ENCODE measurements at regions not wholly inside any gene's neighbourhood (a gene's known extent, or its start where the extent isn't known, plus 50 kb on each side); places are given as distances from the start of the nearest gene placed in this dataset.

DNA sequence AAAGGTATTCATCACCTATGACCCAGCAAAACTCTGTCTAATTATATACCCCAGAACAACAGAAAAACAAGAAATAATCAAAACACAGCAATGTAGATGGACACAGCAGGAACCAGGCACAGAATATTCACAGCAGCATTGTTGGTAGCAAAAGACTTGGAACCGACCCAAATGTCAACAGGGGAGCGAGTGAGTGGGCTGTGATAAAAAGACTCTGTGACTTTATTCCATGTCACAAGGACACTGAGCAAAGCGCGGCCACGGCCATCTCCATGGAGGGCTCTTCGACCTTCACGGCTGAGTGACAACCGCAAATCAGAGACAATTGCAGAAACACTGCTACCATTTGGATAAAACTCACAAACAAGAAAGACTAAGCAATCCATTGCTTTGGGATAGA lies 1373.1 kb downstream of the TBC1D22A start:
- no peaks in the 10 kb centered on the region for H3K36me3 ChIP-seq (ENCODE audit: control insufficient read depth, insufficient read depth, low read length)
- ChIA-PET POLR2A (ENCODE audit: unreplicated experiment) (no interaction called here), CTCF (no interaction called here)
- H2BK20ac ChIP-seq (ENCODE audit: low read depth, low read length) = no peak overlapping the region
- no peak overlapping the region for H4K5ac ChIP-seq (ENCODE audit: low read depth, low read length)
- in situ Hi-C loops (cut with MboI; ENCODE audit: low sequenced_read_pairs) (no loop called here), intact Hi-C loops (cut with micrococcal nuclease) (no loop called here), dilution Hi-C loops (cut with HindIII; ENCODE audit: low sequenced_read_pairs, unreplicated experiment) (no loop called here)
- no peak overlapping the region for H4K91ac ChIP-seq (ENCODE audit: insufficient read depth, low read depth, low read length)
- H2BK120ac ChIP-seq (ENCODE audit: low read depth, low read length) = no peak overlapping the region
- no peak for DNase-seq
- H2AK5ac ChIP-seq (ENCODE audit: low read depth, low read length) = no peak overlapping the region
- H3K23ac ChIP-seq (ENCODE audit: low read depth, low read length) = no peak overlapping the region
- H2BK15ac ChIP-seq (ENCODE audit: low read depth, low read length) = no peak overlapping the region
- no peak for ATAC-seq (ENCODE audit: low read depth)
- no peak overlapping the region for H4K8ac ChIP-seq (ENCODE audit: low read depth in 2 of 2, low read length in 2 of 2)
- no peak overlapping the region for H2BK5ac ChIP-seq (ENCODE audit: low read depth, low read length, poor library complexity, severe bottlenecking)
- no TSS peak for BruUV-seq (replicated peaks)
- H3K56ac ChIP-seq (ENCODE audit: extremely low read depth, insufficient read depth, low read length) = no peak overlapping the region
- no peak overlapping the region for H2AFZ ChIP-seq (replicated peaks; ENCODE audit: low read length, poor library complexity)
- H4K20me1 ChIP-seq (ENCODE audit: insufficient read depth, low read length) = no peaks in the 10 kb centered on the region
- H3K27me3 ChIP-seq (ENCODE audit: control insufficient read depth, insufficient read depth, low read length) = no peaks in the 10 kb centered on the region
- H2AK9ac ChIP-seq (replicated peaks; ENCODE audit: low read depth, low read length, poor library complexity) = no peak overlapping the region
- H3K4me1 ChIP-seq (ENCODE audit: control insufficient read depth, insufficient read depth, low read length) = no peaks in the 10 kb centered on the region
- 0% methylated on average over 2 of the region's 8 CpGs; no CpG with 5 or more reads in 1 of the 2 experiments for WGBS, 2 experiments (ENCODE audit: extremely low coverage in 2 of 2, insufficient read length in 1 of 2)
- no peaks in the 10 kb centered on the region for H3K9me1 ChIP-seq (ENCODE audit: insufficient read depth, low read length)
- H3K79me1 ChIP-seq (ENCODE audit: low read depth in 1 of 2, low read length in 2 of 2) = no peaks in the 10 kb centered on the region
- no peak overlapping the region for H3K27ac ChIP-seq (ENCODE audit: insufficient read depth, low read length)
- no peak for TF ChIP-seq MAZ (IDR thresholded peaks at IDR 0.05; ENCODE audit: borderline replicate concordance, low read depth, low read length)
- TF ChIP-seq POLR2A (IDR thresholded peaks at IDR 0.05; ENCODE audit: low read depth, low read length) = no peak
- TF ChIP-seq SMC3 (IDR thresholded peaks at IDR 0.05; ENCODE audit: low read depth, low read length) = no peak
- TF ChIP-seq CHD1 (IDR thresholded peaks at IDR 0.05; ENCODE audit: low read depth, low read length) = no peak
- TF ChIP-seq, protein P1, sequence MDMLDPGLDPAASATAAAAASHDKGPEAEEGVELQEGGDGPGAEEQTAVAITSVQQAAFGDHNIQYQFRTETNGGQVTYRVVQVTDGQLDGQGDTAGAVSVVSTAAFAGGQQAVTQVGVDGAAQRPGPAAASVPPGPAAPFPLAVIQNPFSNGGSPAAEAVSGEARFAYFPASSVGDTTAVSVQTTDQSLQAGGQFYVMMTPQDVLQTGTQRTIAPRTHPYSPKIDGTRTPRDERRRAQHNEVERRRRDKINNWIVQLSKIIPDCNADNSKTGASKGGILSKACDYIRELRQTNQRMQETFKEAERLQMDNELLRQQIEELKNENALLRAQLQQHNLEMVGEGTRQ (IDR thresholded peaks at IDR 0.05; ENCODE audit: low read depth, low read length) = no peak
- TF ChIP-seq RCOR1 (IDR thresholded peaks at IDR 0.05; ENCODE audit: insufficient replicate concordance, low read length) = no peak
- no peak for TF ChIP-seq RAD21 (IDR thresholded peaks at IDR 0.05; ENCODE audit: low read length)
- no peak for TF ChIP-seq FOS (IDR thresholded peaks at IDR 0.05; ENCODE audit: low read depth, low read length)
- TF ChIP-seq, protein P2, sequence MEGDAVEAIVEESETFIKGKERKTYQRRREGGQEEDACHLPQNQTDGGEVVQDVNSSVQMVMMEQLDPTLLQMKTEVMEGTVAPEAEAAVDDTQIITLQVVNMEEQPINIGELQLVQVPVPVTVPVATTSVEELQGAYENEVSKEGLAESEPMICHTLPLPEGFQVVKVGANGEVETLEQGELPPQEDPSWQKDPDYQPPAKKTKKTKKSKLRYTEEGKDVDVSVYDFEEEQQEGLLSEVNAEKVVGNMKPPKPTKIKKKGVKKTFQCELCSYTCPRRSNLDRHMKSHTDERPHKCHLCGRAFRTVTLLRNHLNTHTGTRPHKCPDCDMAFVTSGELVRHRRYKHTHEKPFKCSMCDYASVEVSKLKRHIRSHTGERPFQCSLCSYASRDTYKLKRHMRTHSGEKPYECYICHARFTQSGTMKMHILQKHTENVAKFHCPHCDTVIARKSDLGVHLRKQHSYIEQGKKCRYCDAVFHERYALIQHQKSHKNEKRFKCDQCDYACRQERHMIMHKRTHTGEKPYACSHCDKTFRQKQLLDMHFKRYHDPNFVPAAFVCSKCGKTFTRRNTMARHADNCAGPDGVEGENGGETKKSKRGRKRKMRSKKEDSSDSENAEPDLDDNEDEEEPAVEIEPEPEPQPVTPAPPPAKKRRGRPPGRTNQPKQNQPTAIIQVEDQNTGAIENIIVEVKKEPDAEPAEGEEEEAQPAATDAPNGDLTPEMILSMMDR (conservative IDR thresholded peaks at IDR 0.05; ENCODE audit: low read depth, low read length) = no peak
- no peak for TF ChIP-seq MAFK (IDR thresholded peaks at IDR 0.05; ENCODE audit: low read depth, low read length)
- TF ChIP-seq CEBPB (IDR thresholded peaks at IDR 0.05; ENCODE audit: low read depth, low read length) = no peak
- no peak for TF ChIP-seq NFE2L2 (IDR thresholded peaks at IDR 0.05; ENCODE audit: low read depth, low read length)
- TF ChIP-seq RFX5 (IDR thresholded peaks at IDR 0.05; ENCODE audit: low read depth, low read length) = no peak
- no peak for TF ChIP-seq MXI1 (IDR thresholded peaks at IDR 0.05; ENCODE audit: borderline replicate concordance, low read depth, low read length)
- TF ChIP-seq BHLHE40 (IDR thresholded peaks at IDR 0.05; ENCODE audit: low read depth, low read length) = no peak
- H3K4me3 ChIP-seq (ENCODE audit: insufficient read depth, low read depth, low read length) = no peak overlapping the region
- H3K14ac ChIP-seq (replicated peaks; ENCODE audit: low read depth, low read length) = no peak overlapping the region
- H3K9me3 ChIP-seq (ENCODE audit: control insufficient read depth, insufficient read depth, low read length) = peaks cover 33% of the 10 kb centered on the region
- no peak overlapping the region for H3K18ac ChIP-seq (ENCODE audit: low read depth, low read length)
- H3K4ac ChIP-seq (ENCODE audit: low read depth, low read length) = no peak overlapping the region
- no peak overlapping the region for H3K9ac ChIP-seq (ENCODE audit: low read depth, low read length)
- H3K4me2 ChIP-seq (ENCODE audit: low read depth, low read length) = no peak overlapping the region

Data from IMR-90 (cell line).